Mesothelial cell of epicardium (in vitro differentiated cells): ENCODE measurements at regions not wholly inside any gene's neighbourhood (a gene's known extent, or its start where the extent isn't known, plus 50 kb on each side); places are given as distances from the start of the nearest gene placed in this dataset.

Experiments
- DNase-seq, 2 experiments: peaks; one replicate each; pipeline ENCODE4 v3.0.0; 2021; ENCODE audit warnings: low spot score in 2 of 2; ENCODE audit not compliant: unreplicated experiment in 2 of 2
- H3K27ac Mint-ChIP-seq: 2 replicates; pipeline ENCODE4 v1.8.0; 2021; ENCODE audit warnings: mixed read lengths
- H3K27me3 Mint-ChIP-seq: 2 replicates; pipeline ENCODE4 v1.8.0; 2021; ENCODE audit warnings: low read depth, mixed read lengths
- H3K36me3 Mint-ChIP-seq: 2 replicates; pipeline ENCODE4 v1.8.0; 2021; ENCODE audit warnings: mixed read lengths
- H3K4me1 Mint-ChIP-seq: 2 replicates; pipeline ENCODE4 v1.8.0; 2021; ENCODE audit warnings: mixed read lengths
- H3K4me3 Mint-ChIP-seq: 2 replicates; pipeline ENCODE4 v1.8.0; 2021; ENCODE audit warnings: mild to moderate bottlenecking, moderate library complexity, mixed read lengths
- H3K9me3 Mint-ChIP-seq: 2 replicates; pipeline ENCODE4 v1.8.0; 2021; ENCODE audit warnings: mixed read lengths
- CTCF ChIP-seq: fragments of 200-600 bp; sonication (generic); IDR thresholded peaks from one replicate; pipeline ENCODE4 v1.5.0; 2021; ENCODE audit warnings: antibody characterized with exemption; ENCODE audit not compliant: unreplicated experiment

- no peak overlapping the region for H3K27ac Mint-ChIP-seq
- H3K27me3 Mint-ChIP-seq, result peaks cover 44% of the 10 kb centered on the region
- H3K4me1 Mint-ChIP-seq, result no peaks in the 10 kb centered on the region
- H3K36me3 Mint-ChIP-seq, result no peaks in the 10 kb centered on the region
- TF ChIP-seq CTCF, result no peak
- no peak for DNase-seq
- no peaks in the 10 kb centered on the region for H3K9me3 Mint-ChIP-seq
- H3K4me3 Mint-ChIP-seq, result no peak overlapping the region
Observed at GRCh38 chr7:156460858-156461627, 179.5 kb upstream of the RNF32 start.

- H3K36me3 Mint-ChIP-seq, result no peaks in the 10 kb centered on the region
- no peaks in the 10 kb centered on the region for H3K9me3 Mint-ChIP-seq
- H3K27me3 Mint-ChIP-seq, result peaks cover 37% of the 10 kb centered on the region
- DNase-seq, result no peak
- no peak overlapping the region for H3K27ac Mint-ChIP-seq
- TF ChIP-seq CTCF, result no peak
- no peaks in the 10 kb centered on the region for H3K4me1 Mint-ChIP-seq
- no peak overlapping the region for H3K4me3 Mint-ChIP-seq
Observed at GRCh38 chr7:156459582-156459981, 181.0 kb upstream of the RNF32 start.

GRCh38 chr7:156459067-156459466 lies 181.5 kb upstream of the RNF32 start:
- TF ChIP-seq CTCF, result no peak
- Mint-ChIP-seq H3K27ac (no peak overlapping the region), H3K27me3 (peaks cover 34% of the 10 kb centered on the region), H3K4me1 (no peaks in the 10 kb centered on the region), H3K36me3 (no peaks in the 10 kb centered on the region), H3K9me3 (no peaks in the 10 kb centered on the region), H3K4me3 (no peak overlapping the region)
- DNase-seq, result no peak

GRCh38 chr7:156458011-156458410 lies 182.6 kb upstream of the RNF32 start:
- H3K27ac Mint-ChIP-seq, result no peak overlapping the region
- no peak overlapping the region for H3K4me3 Mint-ChIP-seq
- TF ChIP-seq CTCF, result no peak
- DNase-seq, result no peak
- H3K4me1 Mint-ChIP-seq, result no peaks in the 10 kb centered on the region
- H3K36me3 Mint-ChIP-seq, result no peaks in the 10 kb centered on the region
- no peaks in the 10 kb centered on the region for H3K9me3 Mint-ChIP-seq
- peaks cover 32% of the 10 kb centered on the region for H3K27me3 Mint-ChIP-seq

- no peak overlapping the region for H3K27ac Mint-ChIP-seq
- peaks cover 35% of the 10 kb centered on the region for H3K27me3 Mint-ChIP-seq
- no peak for TF ChIP-seq CTCF
- DNase-seq, result no peak
- no peak overlapping the region for H3K4me3 Mint-ChIP-seq
- no peaks in the 10 kb centered on the region for H3K4me1 Mint-ChIP-seq
- H3K9me3 Mint-ChIP-seq, result no peaks in the 10 kb centered on the region
- H3K36me3 Mint-ChIP-seq, result no peaks in the 10 kb centered on the region
Observed at GRCh38 chr7:156456503-156457115, 184.0 kb upstream of the RNF32 start.
